ENCODE measurements at regions not wholly inside any gene's neighbourhood (a gene's known extent, or its start where the extent isn't known, plus 50 kb on each side); places are given as distances from the start of the nearest gene placed in this dataset.

- ATAC-seq = no peak
- intact Hi-C loops (cut with DNase I) = no loop called here
- Histone ChIP-seq H3K9me3 (no peaks in the 10 kb centered on the region), H3K27me3 (peaks cover 0 to 39% (median 19%) of the 10 kb centered on the region in 7 donors), H3K27ac (no peak overlapping the region), H3K4me1 (no peaks in the 10 kb centered on the region), H3K4me3 (no peak overlapping the region), H3K36me3 (no peaks in the 10 kb centered on the region)
- 81% methylated on average over 10 of the region's 10 CpGs for WGBS, 2 donors
- TF ChIP-seq CTCF (IDR thresholded peaks at IDR 0.05) = no peak
- DNase-seq = no peak
Measured at GRCh38 chr1:36636206-36636605, 153.5 kb upstream of the CSF3R start.

DNA sequence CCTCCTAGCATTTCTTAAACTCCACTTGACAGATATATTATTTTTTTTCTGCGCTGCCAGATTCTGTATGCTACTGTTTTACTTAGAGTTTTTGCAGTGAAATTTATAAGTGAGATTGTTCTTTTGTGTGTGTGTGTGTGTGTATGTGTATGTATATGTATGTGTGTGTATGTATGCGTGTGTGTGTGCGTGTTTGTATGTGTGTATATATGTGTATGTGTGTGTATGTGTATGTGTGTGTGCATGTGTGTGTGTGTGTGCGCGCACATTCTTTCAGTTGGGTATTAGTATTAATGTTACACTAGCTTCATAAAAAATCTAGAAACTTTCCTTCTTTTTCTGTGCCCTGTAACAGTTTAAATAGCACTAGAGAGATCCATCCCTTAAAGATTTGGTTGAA, 152.6 kb upstream of the CSF3R start:
- no peak overlapping the region for H3K27ac ChIP-seq
- TF ChIP-seq CTCF (IDR thresholded peaks at IDR 0.05) = no peak
- no peak overlapping the region for H3K4me3 ChIP-seq
- H3K27me3 ChIP-seq = peaks cover 0 to 38% (median 19%) of the 10 kb centered on the region in 7 donors
- H3K4me1 ChIP-seq = no peaks in the 10 kb centered on the region
- no peak for DNase-seq
- no peaks in the 10 kb centered on the region for H3K36me3 ChIP-seq
- intact Hi-C loops (cut with DNase I) = no loop called here
- WGBS, 2 donors = 85 to 93% methylated on average over 5 of the region's 5 CpGs
- no peak for ATAC-seq
- no peaks in the 10 kb centered on the region for H3K9me3 ChIP-seq

DNA sequence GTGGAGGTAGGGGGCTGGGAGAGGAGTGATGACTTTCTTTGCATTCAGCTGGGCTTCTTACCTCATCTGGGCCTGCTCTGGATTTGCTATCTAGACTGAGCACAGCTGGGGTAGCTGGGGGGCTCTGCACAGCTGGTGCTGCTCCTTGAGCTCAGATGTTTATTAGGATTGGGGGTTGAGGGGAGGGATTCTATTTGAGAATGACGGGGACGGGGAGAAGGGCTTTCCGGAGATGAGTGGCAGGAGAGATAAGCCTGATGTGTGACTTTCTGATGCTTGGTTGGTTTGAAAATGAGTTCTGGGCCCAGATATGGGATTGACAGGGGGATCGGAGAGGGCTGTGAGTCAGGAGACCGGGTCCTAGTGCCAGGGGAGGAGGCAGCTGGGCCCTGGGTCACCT, 146.1 kb upstream of the CSF3R start:
- WGBS, 2 donors = 28 to 45% methylated on average over 5 of the region's 5 CpGs
- DNase-seq (no peak), ATAC-seq (no peak)
- no peak for TF ChIP-seq CTCF (IDR thresholded peaks at IDR 0.05)
- Histone ChIP-seq H3K36me3 (no peaks in the 10 kb centered on the region), H3K27ac (no peak overlapping the region), H3K9me3 (no peaks in the 10 kb centered on the region), H3K4me1 (no peaks in the 10 kb centered on the region), H3K4me3 (no peak overlapping the region), H3K27me3 (peaks cover 0 to 60% (median 38%) of the 10 kb centered on the region in 7 donors)
- intact Hi-C loops (cut with DNase I) = no loop called here

DNA sequence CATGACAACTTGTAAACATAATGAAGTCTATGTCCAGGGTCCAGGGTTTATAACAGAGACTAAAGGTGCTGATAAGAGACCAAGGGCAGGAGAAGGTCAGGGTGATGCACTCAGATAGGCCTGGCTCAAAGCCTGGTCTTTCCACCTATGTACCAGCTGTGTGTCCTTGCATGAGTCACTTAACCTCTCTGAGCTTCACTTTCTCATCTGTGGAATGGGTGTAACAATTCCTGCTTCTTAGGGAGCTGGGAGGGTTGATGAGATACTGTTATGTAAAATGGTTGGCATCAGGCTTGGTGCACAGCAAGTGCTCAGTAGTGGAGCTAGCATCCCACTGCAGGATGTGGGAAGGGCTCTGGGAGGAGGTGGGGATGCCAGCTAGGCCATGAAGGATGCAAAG, 143.7 kb upstream of the CSF3R start:
- no peak for TF ChIP-seq CTCF (IDR thresholded peaks at IDR 0.05)
- Histone ChIP-seq H3K27ac (no peak overlapping the region), H3K9me3 (peaks cover 0 to 2% (median 0%) of the 10 kb centered on the region in 11 donors), H3K36me3 (no peaks in the 10 kb centered on the region), H3K27me3 (peaks cover 0 to 66% (median 41%) of the 10 kb centered on the region in 7 donors), H3K4me3 (no peak overlapping the region), H3K4me1 (no peaks in the 10 kb centered on the region)
- intact Hi-C loops (cut with DNase I) = no loop called here
- ATAC-seq (no peak), DNase-seq (no peak)

DNA sequence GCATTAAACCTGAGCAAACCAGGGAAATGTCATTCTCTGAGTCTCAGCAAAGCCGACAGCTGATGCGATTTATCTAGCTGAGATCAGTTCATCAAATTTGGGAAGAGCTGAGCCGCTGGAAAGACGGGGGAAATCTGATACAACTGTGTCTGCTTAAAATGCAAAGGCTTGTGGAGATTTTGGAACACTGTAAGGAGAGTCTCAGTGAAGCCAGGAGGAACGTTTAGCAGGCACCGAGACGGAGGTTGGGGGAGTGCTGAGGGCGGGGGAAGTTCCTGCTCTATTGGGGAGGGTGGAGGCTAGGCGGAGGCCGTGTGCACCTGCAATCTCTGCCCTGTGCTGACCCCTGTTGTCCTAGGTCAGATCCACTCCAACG, 143.2 kb upstream of the CSF3R start:
- no peak for TF ChIP-seq CTCF (IDR thresholded peaks at IDR 0.05)
- no peak overlapping the region for H3K27ac ChIP-seq
- no peaks in the 10 kb centered on the region for H3K4me1 ChIP-seq
- H3K4me3 ChIP-seq = no peak overlapping the region
- WGBS, 2 donors = 31 to 33% methylated on average over 11 of the region's 11 CpGs
- no peak for ATAC-seq
- peaks cover 0 to 7% (median 0%) of the 10 kb centered on the region in 11 donors for H3K9me3 ChIP-seq
- intact Hi-C loops (cut with DNase I) = no loop called here
- peaks cover 0 to 62% (median 41%) of the 10 kb centered on the region in 7 donors for H3K27me3 ChIP-seq
- no peak for DNase-seq
- H3K36me3 ChIP-seq = no peaks in the 10 kb centered on the region
